ENCODE measurements at regions not wholly inside any gene's neighbourhood (a gene's known extent, or its start where the extent isn't known, plus 50 kb on each side); places are given as distances from the start of the nearest gene placed in this dataset.

DNA sequence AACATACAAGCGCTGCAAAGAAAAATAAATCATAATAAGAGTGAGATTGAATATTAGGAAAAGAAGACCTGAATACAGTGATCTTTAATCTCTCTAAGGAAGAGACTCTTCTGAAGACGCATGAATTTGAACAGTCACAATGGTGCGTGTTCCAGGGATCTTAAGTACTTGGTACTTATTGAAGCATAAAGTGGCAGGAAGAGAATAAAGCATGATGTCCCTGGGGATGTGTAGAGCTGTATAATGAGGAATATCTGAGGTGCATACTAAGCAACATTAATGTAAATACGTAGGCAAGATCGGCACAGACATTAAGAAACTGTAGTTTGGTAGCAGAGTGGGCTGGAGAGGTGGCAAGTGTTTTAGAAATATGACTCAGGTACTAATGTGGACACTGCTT, 246.2 kb upstream of the MCTP2 start:
- in situ Hi-C loops (cut with MboI; ENCODE audit: low pct_ligation_motif_present in 1 of 4, low pct_unique_long_range_greater_than_20kb in 1 of 4, low sequenced_read_pairs in 3 of 4) (loop anchor here in 3 of 4 donors (25.0 kb wide), 1 partner anchor 898 kb away; the partner anchor contains the start of gene RGMA (in 3 of the 3)), intact Hi-C loops (cut with DNase I; ENCODE audit: low total_unique reads) (no loop called here)

DNA sequence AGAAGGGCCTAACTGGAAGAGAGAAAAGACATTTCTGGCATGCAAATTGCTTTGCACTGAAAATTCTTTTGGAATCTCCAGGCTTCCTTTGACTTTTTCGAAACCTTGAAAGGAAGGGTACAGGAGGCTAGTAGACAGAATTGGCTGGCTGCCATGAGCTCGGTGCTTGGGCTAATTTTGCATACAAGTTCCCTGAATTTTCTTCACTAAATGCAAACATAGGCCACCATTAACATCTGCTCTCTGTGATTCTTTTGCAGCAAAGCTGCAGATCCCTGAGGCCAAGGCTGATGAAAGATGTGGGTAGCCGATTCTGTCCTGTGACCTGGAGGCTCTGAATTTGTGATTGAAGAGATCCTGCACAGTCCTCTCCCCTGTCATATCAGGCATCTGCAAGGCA, 247.8 kb upstream of the MCTP2 start:
- Histone ChIP-seq H3K4me1 (peaks cover 0 to 16% (median 2%) of the 10 kb centered on the region in 4 donors), H3K27ac (no peak overlapping the region), H3K4me3 (no peak overlapping the region), H3K9me3 (no peaks in the 10 kb centered on the region), H3K27me3 (no peaks in the 10 kb centered on the region), H3K36me3 (no peaks in the 10 kb centered on the region)
- TF ChIP-seq EP300 (IDR thresholded peaks at IDR 0.05; ENCODE audit: low read depth), result no peak
- TF ChIP-seq POLR2AphosphoS5 (IDR thresholded peaks at IDR 0.05), result no peak
- no peak for TF ChIP-seq POLR2A (IDR thresholded peaks at IDR 0.05)
- in situ Hi-C loops (cut with MboI; ENCODE audit: low pct_ligation_motif_present in 1 of 4, low pct_unique_long_range_greater_than_20kb in 1 of 4, low sequenced_read_pairs in 3 of 4) (loop anchor here in 3 of 4 donors (25.0 kb wide), 1 partner anchor 896 kb away; the partner anchor contains the start of gene RGMA (in 3 of the 3)), intact Hi-C loops (cut with DNase I; ENCODE audit: low total_unique reads) (no loop called here)
- WGBS, 2 donors (ENCODE audit: low coverage in 1 of 2), result 53 to 57% methylated on average over 1 to 3 of the region's 3 CpGs
- DNase-seq, result no peak

More for the DNA sequence above, 246.2 kb upstream of the MCTP2 start:
- Histone ChIP-seq H3K4me1 (peaks cover 0 to 13% (median under 1%) of the 10 kb centered on the region in 4 donors), H3K27ac (no peak overlapping the region), H3K27me3 (no peaks in the 10 kb centered on the region), H3K9me3 (no peaks in the 10 kb centered on the region), H3K36me3 (no peaks in the 10 kb centered on the region), H3K4me3 (no peak overlapping the region)
- 49 to 67% methylated on average over 5 of the region's 5 CpGs for WGBS, 2 donors (ENCODE audit: low coverage in 1 of 2)
- no peak for DNase-seq
- TF ChIP-seq POLR2AphosphoS5 (IDR thresholded peaks at IDR 0.05) (no peak), EP300 (IDR thresholded peaks at IDR 0.05; ENCODE audit: low read depth) (no peak), POLR2A (IDR thresholded peaks at IDR 0.05) (no peak)
- TF ChIP-seq, protein P1, sequence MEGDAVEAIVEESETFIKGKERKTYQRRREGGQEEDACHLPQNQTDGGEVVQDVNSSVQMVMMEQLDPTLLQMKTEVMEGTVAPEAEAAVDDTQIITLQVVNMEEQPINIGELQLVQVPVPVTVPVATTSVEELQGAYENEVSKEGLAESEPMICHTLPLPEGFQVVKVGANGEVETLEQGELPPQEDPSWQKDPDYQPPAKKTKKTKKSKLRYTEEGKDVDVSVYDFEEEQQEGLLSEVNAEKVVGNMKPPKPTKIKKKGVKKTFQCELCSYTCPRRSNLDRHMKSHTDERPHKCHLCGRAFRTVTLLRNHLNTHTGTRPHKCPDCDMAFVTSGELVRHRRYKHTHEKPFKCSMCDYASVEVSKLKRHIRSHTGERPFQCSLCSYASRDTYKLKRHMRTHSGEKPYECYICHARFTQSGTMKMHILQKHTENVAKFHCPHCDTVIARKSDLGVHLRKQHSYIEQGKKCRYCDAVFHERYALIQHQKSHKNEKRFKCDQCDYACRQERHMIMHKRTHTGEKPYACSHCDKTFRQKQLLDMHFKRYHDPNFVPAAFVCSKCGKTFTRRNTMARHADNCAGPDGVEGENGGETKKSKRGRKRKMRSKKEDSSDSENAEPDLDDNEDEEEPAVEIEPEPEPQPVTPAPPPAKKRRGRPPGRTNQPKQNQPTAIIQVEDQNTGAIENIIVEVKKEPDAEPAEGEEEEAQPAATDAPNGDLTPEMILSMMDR (IDR thresholded peaks at IDR 0.05), result no peak

DNA sequence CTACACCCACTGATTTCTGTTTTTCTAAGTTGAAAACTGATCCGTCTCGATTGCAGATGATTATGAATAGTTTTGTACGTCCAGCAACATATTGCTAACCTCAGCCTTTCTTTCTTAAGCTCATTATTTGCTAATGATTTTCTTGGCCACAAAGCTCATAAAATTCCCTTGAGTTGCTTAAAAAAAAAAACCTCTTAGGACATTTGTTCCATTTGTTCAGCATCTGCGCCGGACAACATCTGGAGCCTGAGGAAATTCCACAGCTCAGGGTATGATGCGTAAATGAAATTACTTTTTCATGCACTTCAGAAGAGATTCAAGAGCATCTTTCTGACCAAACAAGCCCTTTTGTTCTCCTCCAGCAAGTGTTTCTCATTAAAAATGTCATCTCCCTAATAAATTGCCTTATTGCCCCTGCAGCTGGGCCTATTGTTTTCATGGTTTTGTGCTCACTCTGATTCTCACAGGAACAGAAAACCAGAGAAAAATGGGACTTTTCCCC, 249.1 kb upstream of the MCTP2 start:
- DNase-seq, result no peak
- no peak overlapping the region for H3K4me3 ChIP-seq
- no peaks in the 10 kb centered on the region for H3K36me3 ChIP-seq
- peaks cover 0 to 16% (median 2%) of the 10 kb centered on the region in 4 donors for H3K4me1 ChIP-seq
- H3K27ac ChIP-seq, result peak overlapping the region in 3 of 4 donors; percentile 25 to 54 (median 39)
- H3K27me3 ChIP-seq, result no peaks in the 10 kb centered on the region
- TF ChIP-seq POLR2A (IDR thresholded peaks at IDR 0.05), result no peak
- TF ChIP-seq POLR2AphosphoS5 (IDR thresholded peaks at IDR 0.05), result peak in 1 of 3 donors; percentile 37
- WGBS, 2 donors (ENCODE audit: low coverage in 1 of 2), result 71 to 82% methylated on average over 6 of the region's 6 CpGs
- H3K9me3 ChIP-seq, result no peaks in the 10 kb centered on the region
- in situ Hi-C loops (cut with MboI; ENCODE audit: low pct_ligation_motif_present in 1 of 4, low pct_unique_long_range_greater_than_20kb in 1 of 4, low sequenced_read_pairs in 3 of 4) (loop anchor here in 3 of 4 donors (25.0 kb wide), 1 partner anchor 895 kb away; the partner anchor contains the start of gene RGMA (in 3 of the 3)), intact Hi-C loops (cut with DNase I; ENCODE audit: low total_unique reads) (no loop called here)

DNA sequence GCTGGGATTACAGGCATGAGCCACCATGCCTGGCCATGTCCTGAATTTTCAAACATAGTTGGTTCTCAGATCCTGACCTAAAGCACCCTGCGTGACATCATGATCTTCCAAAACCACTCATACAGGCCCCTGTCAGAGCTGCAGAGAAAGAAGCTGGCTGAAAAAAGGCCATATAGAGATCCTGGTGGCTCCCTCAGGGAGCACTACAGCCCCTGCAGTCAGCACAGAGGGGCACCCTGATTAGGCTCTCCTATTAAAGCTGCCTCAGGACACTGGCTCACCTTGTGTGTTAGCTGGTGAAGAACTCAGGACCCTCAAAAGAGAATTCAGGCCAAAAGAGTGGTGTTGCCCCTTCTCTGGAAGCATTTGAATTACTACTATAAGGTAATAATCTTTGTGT, 249.7 kb upstream of the MCTP2 start:
- no peaks in the 10 kb centered on the region for H3K27me3 ChIP-seq
- in situ Hi-C loops (cut with MboI; ENCODE audit: low pct_ligation_motif_present in 1 of 4, low pct_unique_long_range_greater_than_20kb in 1 of 4, low sequenced_read_pairs in 3 of 4), result loop anchor here in 3 of 4 donors (25.0 kb wide), 1 partner anchor 894 kb away; the partner anchor contains the start of gene RGMA (in 3 of the 3)
- H3K36me3 ChIP-seq, result no peaks in the 10 kb centered on the region
- DNase-seq, result no peak
- H3K27ac ChIP-seq, result peak overlapping the region in 1 of 4 donors; percentile 54
- TF ChIP-seq POLR2AphosphoS5 (IDR thresholded peaks at IDR 0.05) (no peak), POLR2A (IDR thresholded peaks at IDR 0.05) (no peak), EP300 (IDR thresholded peaks at IDR 0.05; ENCODE audit: low read depth) (no peak)
- TF ChIP-seq, protein P1 (IDR thresholded peaks at IDR 0.05), result no peak
- WGBS, 2 donors (ENCODE audit: low coverage in 1 of 2), result 86% methylated on average over 1 of the region's 1 CpG; no CpG with 5 or more reads in 1 of the 2 donors
- no peak overlapping the region for H3K4me3 ChIP-seq
- no peaks in the 10 kb centered on the region for H3K9me3 ChIP-seq
- intact Hi-C loops (cut with DNase I; ENCODE audit: low total_unique reads), result no loop called here
- H3K4me1 ChIP-seq, result peaks cover 0 to 16% (median 2%) of the 10 kb centered on the region in 4 donors

DNA sequence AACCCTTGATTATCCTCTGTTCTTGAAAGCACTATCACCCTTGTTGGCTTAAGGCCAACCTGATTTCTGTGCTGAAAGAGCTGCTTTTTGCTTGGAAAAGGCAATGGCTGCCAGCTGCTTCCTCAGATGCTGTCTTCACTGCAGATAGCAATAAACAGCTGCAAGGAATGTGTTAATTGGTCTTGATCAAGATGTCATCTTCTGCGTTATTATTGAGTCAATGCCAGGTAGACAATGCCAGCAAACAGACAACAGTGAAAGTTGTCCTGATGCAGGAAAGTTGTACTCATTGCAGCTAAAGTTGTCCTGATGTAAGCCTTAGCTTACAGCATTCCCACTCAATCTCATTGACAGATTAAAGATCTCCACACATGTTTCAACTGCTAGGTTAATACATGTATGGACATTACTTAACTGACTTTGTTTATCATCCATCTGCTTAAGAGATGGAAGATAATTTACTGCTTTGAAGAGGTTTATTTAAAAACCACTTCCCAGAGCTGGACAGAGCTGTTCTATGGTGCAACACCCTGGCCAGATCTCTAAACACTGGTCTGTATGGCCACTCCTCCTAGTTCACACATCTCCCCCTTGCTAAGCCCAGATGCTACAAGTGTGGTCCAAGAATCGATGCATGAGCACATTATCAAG, 251.0 kb upstream of the MCTP2 start:
- Histone ChIP-seq H3K27me3 (no peaks in the 10 kb centered on the region), H3K36me3 (no peaks in the 10 kb centered on the region), H3K9me3 (no peaks in the 10 kb centered on the region), H3K4me3 (no peak overlapping the region), H3K27ac (peak overlapping the region in 1 of 4 donors; percentile 35), H3K4me1 (peaks cover 0 to 16% (median 2%) of the 10 kb centered on the region in 4 donors)
- intact Hi-C loops (cut with DNase I; ENCODE audit: low total_unique reads), result no loop called here
- TF ChIP-seq EP300 (IDR thresholded peaks at IDR 0.05; ENCODE audit: low read depth), result no peak
- TF ChIP-seq POLR2AphosphoS5 (IDR thresholded peaks at IDR 0.05), result peak; percentile 31 to 78 (median 50)
- TF ChIP-seq POLR2A (IDR thresholded peaks at IDR 0.05), result no peak
- TF ChIP-seq, protein P1 (IDR thresholded peaks at IDR 0.05), result no peak
- peak; percentile 16 for DNase-seq
- WGBS, 2 donors (ENCODE audit: low coverage in 1 of 2), result 32 to 50% methylated on average over 1 to 2 of the region's 2 CpGs
- in situ Hi-C loops (cut with MboI; ENCODE audit: low pct_ligation_motif_present in 1 of 4, low pct_unique_long_range_greater_than_20kb in 1 of 4, low sequenced_read_pairs in 3 of 4), result loop anchor here in 3 of 4 donors (25.0 kb wide), 1 partner anchor 893 kb away; the partner anchor contains the start of gene RGMA (in 3 of the 3)
